GM23338 (cell line): ENCODE measurements at regions not wholly inside any gene's neighbourhood (a gene's known extent, or its start where the extent isn't known, plus 50 kb on each side); places are given as distances from the start of the nearest gene placed in this dataset.

ENCODE experiments used
- ATAC-seq: fragments of 200-7000 bp; cut with Tn5 transposase; 3 replicates; pipeline ENCODE4 v1.9.1; 2020
- DNase-seq: peaks from one replicate; pipeline ENCODE4 v3.0.0-alpha.2; 2015; ENCODE audit warnings: low spot score
- H2AFZ ChIP-seq: fragments of 200-600 bp; sonication (generic); 2 replicates; pipeline ENCODE4 v1.8.0; 2016; ENCODE audit warnings: antibody characterized with exemption, mild to moderate bottlenecking, moderate library complexity
- H3F3A ChIP-seq: fragments of 200-600 bp; sonication (generic); replicated peaks from 2 replicates; pipeline ENCODE4 v1.8.0; 2017; ENCODE audit warnings: antibody characterized with exemption, mixed run types, low read depth
- H3K27ac ChIP-seq: fragments of 200-600 bp; sonication (generic); 2 replicates; pipeline ENCODE4 v1.6.1; 2016; ENCODE audit warnings: low read depth
- H3K27me3 ChIP-seq: fragments of 200-600 bp; sonication (generic); 2 replicates; pipeline ENCODE4 v1.8.0; 2016; ENCODE audit warnings: mild to moderate bottlenecking, mixed run types, moderate library complexity; ENCODE audit not compliant: insufficient read depth
- H3K36me3 ChIP-seq: fragments of 200-600 bp; sonication (generic); 2 replicates; pipeline ENCODE4 v1.8.0; 2016; ENCODE audit warnings: mild to moderate bottlenecking; ENCODE audit not compliant: insufficient read depth
- H3K4me1 ChIP-seq: fragments of 200-600 bp; sonication (generic); 2 replicates; pipeline ENCODE4 v1.8.0; 2016; ENCODE audit warnings: mild to moderate bottlenecking, moderate library complexity; ENCODE audit not compliant: insufficient read depth
- H3K4me2 ChIP-seq: fragments of 200-600 bp; sonication (generic); 2 replicates; pipeline ENCODE4 v1.7.1; 2017; ENCODE audit warnings: mixed run types
- H3K4me3 ChIP-seq: fragments of 200-600 bp; sonication (generic); 2 replicates; pipeline ENCODE4 v1.6.1; 2016; ENCODE audit warnings: mixed run types
- H3K79me2 ChIP-seq: fragments of 200-600 bp; sonication (generic); replicated peaks from 2 replicates; pipeline ENCODE4 v1.8.0; 2017; ENCODE audit warnings: mild to moderate bottlenecking; ENCODE audit not compliant: insufficient read depth
- H3K9me2 ChIP-seq: fragments of 200-600 bp; sonication (generic); 2 replicates; pipeline ENCODE4 v1.8.0; 2017; ENCODE audit not compliant: insufficient read depth
- H4K20me1 ChIP-seq: fragments of 200-600 bp; sonication (generic); replicated peaks from 2 replicates; pipeline ENCODE4 v1.8.0; 2017; ENCODE audit warnings: mild to moderate bottlenecking; ENCODE audit not compliant: insufficient read depth
- H3K27ac Mint-ChIP-seq: 2 replicates; pipeline ENCODE4 v1.8.0; 2020; ENCODE audit warnings: inconsistent platforms, mild to moderate bottlenecking, moderate library complexity, mixed read lengths
- H3K27me3 Mint-ChIP-seq: 3 replicates; pipeline ENCODE4 v1.8.0; 2022; ENCODE audit warnings: low read depth, mild to moderate bottlenecking, moderate library complexity, mixed read lengths, inconsistent platforms; ENCODE audit not compliant: insufficient read depth, poor library complexity
- H3K36me3 Mint-ChIP-seq: 3 replicates; pipeline ENCODE4 v1.8.0; 2021; ENCODE audit warnings: low read depth, mild to moderate bottlenecking, inconsistent platforms, moderate library complexity, mixed read lengths
- H3K4me1 Mint-ChIP-seq: 3 replicates; pipeline ENCODE4 v1.8.0; 2020; ENCODE audit warnings: mild to moderate bottlenecking, inconsistent platforms, mixed read lengths
- H3K4me3 Mint-ChIP-seq: 3 replicates; pipeline ENCODE4 v1.8.0; 2021; ENCODE audit warnings: moderate library complexity, mild to moderate bottlenecking, inconsistent platforms, mixed read lengths
- H3K9me3 Mint-ChIP-seq: 3 replicates; pipeline ENCODE4 v1.8.0; 2020; ENCODE audit warnings: moderate library complexity, mild to moderate bottlenecking, inconsistent platforms, mixed read lengths
- CTCF ChIP-seq, 2 experiments: fragments of 200-600 bp in 1 of 2; sonication (generic) in 1 of 2; conservative IDR thresholded peaks; 2 replicates each; pipeline versions ENCODE4 v1.5.1 to v1.6.1; 2016 to 2017; ENCODE audit warnings: antibody characterized with exemption in 2 of 2, low read depth in 2 of 2, mild to moderate bottlenecking in 2 of 2, moderate library complexity in 1 of 2
- ETS1 ChIP-seq: IDR thresholded peaks from 2 replicates; pipeline ENCODE4 v1.6.1; 2016; ENCODE audit warnings: antibody characterized with exemption
- EZH2 ChIP-seq: fragments of 200-600 bp; sonication (generic); IDR thresholded peaks from one replicate; pipeline ENCODE4 v1.8.0; 2017; ENCODE audit warnings: antibody characterized with exemption, mild to moderate bottlenecking, low read depth; ENCODE audit not compliant: unreplicated experiment
- JUNB ChIP-seq: IDR thresholded peaks from one replicate; pipeline ENCODE4 v1.6.1; 2016; ENCODE audit warnings: antibody characterized with exemption; ENCODE audit not compliant: unreplicated experiment
- POLR2AphosphoS5 ChIP-seq: IDR thresholded peaks from 2 replicates; pipeline ENCODE4 v1.6.1; 2016; ENCODE audit warnings: antibody characterized with exemption, low read depth
- REST ChIP-seq: IDR thresholded peaks from one replicate; pipeline ENCODE4 v1.6.1; 2018; ENCODE audit warnings: antibody characterized with exemption; ENCODE audit not compliant: unreplicated experiment
- STAT1 ChIP-seq: IDR thresholded peaks from one replicate; pipeline ENCODE4 v1.6.1; 2016; ENCODE audit warnings: antibody characterized with exemption; ENCODE audit not compliant: unreplicated experiment
- ZNF114 ChIP-seq: fragments of 250-450 bp; sonication (Bioruptor Pico); IDR thresholded peaks from 2 replicates; pipeline ENCODE4 v1.5.0; 2020; ENCODE audit warnings: mild to moderate bottlenecking, moderate library complexity
- ZNF331 ChIP-seq: fragments of 250-450 bp; sonication (Bioruptor Pico); IDR thresholded peaks from 2 replicates; pipeline ENCODE4 v1.5.0; 2020; ENCODE audit warnings: low read depth, mild to moderate bottlenecking, moderate library complexity
- ZNF462 ChIP-seq: fragments of 250-450 bp; sonication (Bioruptor Pico); IDR thresholded peaks from 2 replicates; pipeline ENCODE4 v1.5.0; 2020; ENCODE audit warnings: mild to moderate bottlenecking, moderate library complexity

GRCh38 chr17:68789203-68789962 is 165.8 kb downstream of the ABCA8 start (continued):
- TF ChIP-seq EZH2 (no peak), JUNB (no peak), ZNF114 (no peak), STAT1 (no peak), ZNF331 (CRISPR knock-in tag) (no peak), ETS1 (no peak)

- Histone ChIP-seq H2AFZ (no peak overlapping the region), H3F3A (no peaks in the 10 kb centered on the region), H3K27me3 (no peaks in the 10 kb centered on the region), H3K9me2 (peaks cover 6% of the 10 kb centered on the region; the same call in 1 of the 2 replicates), H4K20me1 (no peaks in the 10 kb centered on the region), H3K27ac (no peak overlapping the region), H3K4me3 (no peak overlapping the region), H3K4me2 (no peak overlapping the region), H3K79me2 (no peaks in the 10 kb centered on the region), H3K4me1 (no peaks in the 10 kb centered on the region), H3K36me3 (no peaks in the 10 kb centered on the region)
- DNase-seq: no peak
- H3K4me1 Mint-ChIP-seq: no peaks in the 10 kb centered on the region
- no peak overlapping the region for H3K4me3 Mint-ChIP-seq
- no peaks in the 10 kb centered on the region; the same call in 1 of the 3 replicates for H3K9me3 Mint-ChIP-seq
- no peak overlapping the region for H3K27ac Mint-ChIP-seq
- ATAC-seq: no peak
- no peaks in the 10 kb centered on the region for H3K36me3 Mint-ChIP-seq
- H3K27me3 Mint-ChIP-seq: peaks cover 4% of the 10 kb centered on the region
- TF ChIP-seq EZH2 (no peak), CTCF (conservative IDR thresholded peaks at IDR 0.05; ENCODE audit: low read depth in 2 of 2) (no peak), ZNF331 (CRISPR knock-in tag) (no peak), POLR2AphosphoS5 (no peak), REST (no peak), ZNF462 (CRISPR knock-in tag) (no peak)
Observed at GRCh38 chr17:68785565-68786486, 169.4 kb downstream of the ABCA8 start.
